ENCODE measurements at regions not wholly inside any gene's neighbourhood (a gene's known extent, or its start where the extent isn't known, plus 50 kb on each side); places are given as distances from the start of the nearest gene placed in this dataset.

- TF ChIP-seq CTCF (conservative IDR thresholded peaks at IDR 0.05; ENCODE audit: low read length) (no peak), EZH2phosphoT487 (IDR thresholded peaks at IDR 0.05; ENCODE audit: borderline replicate concordance) (no peak)
- no peaks in the 10 kb centered on the region for H4K20me1 ChIP-seq (ENCODE audit: insufficient read depth, low read length, poor library complexity, severe bottlenecking)
- H3F3A ChIP-seq (ENCODE audit: low read depth), result no peaks in the 10 kb centered on the region
- no peak overlapping the region for H3K4me3 ChIP-seq (ENCODE audit: low read length, poor library complexity, severe bottlenecking)
- no peaks in the 10 kb centered on the region for H3K36me3 ChIP-seq (ENCODE audit: insufficient read depth, low read length)
- H3K4me2 ChIP-seq (ENCODE audit: low read depth, low read length, poor library complexity, severe bottlenecking), result no peak overlapping the region
- no peak overlapping the region for H3K9ac ChIP-seq (ENCODE audit: low read depth, low read length, poor library complexity, severe bottlenecking)
- no peaks in the 10 kb centered on the region for H3K9me2 ChIP-seq (replicated peaks; ENCODE audit: low read depth, low read length)
- H2AFZ ChIP-seq (ENCODE audit: low read length), result no peak overlapping the region
- no peaks in the 10 kb centered on the region for H3K9me3 ChIP-seq (ENCODE audit: insufficient read depth, low read depth, low read length)
- H3K79me2 ChIP-seq (ENCODE audit: insufficient read depth, low read length), result no peaks in the 10 kb centered on the region
- no peaks in the 10 kb centered on the region for H3K4me1 ChIP-seq (ENCODE audit: insufficient read depth, low read length, poor library complexity, severe bottlenecking)
- no peaks in the 10 kb centered on the region for H3K27me3 ChIP-seq (ENCODE audit: insufficient read depth, low read length, poor library complexity, severe bottlenecking)
These were observed 264.9 kb downstream of the MREG start for GRCh38 chr2:215748446-215748845.

GRCh38 chr2:215746887-215747615 lies 266.3 kb downstream of the MREG start:
- Histone ChIP-seq H3K9me3 (ENCODE audit: insufficient read depth, low read depth, low read length) (no peaks in the 10 kb centered on the region), H3K4me1 (ENCODE audit: insufficient read depth, low read length, poor library complexity, severe bottlenecking) (no peaks in the 10 kb centered on the region), H3K79me2 (ENCODE audit: insufficient read depth, low read length) (no peaks in the 10 kb centered on the region), H2AFZ (ENCODE audit: low read length) (no peak overlapping the region), H4K20me1 (ENCODE audit: insufficient read depth, low read length, poor library complexity, severe bottlenecking) (no peaks in the 10 kb centered on the region), H3F3A (ENCODE audit: low read depth) (no peaks in the 10 kb centered on the region), H3K9ac (ENCODE audit: low read depth, low read length, poor library complexity, severe bottlenecking) (no peak overlapping the region), H3K36me3 (ENCODE audit: insufficient read depth, low read length) (no peaks in the 10 kb centered on the region), H3K27me3 (ENCODE audit: insufficient read depth, low read length, poor library complexity, severe bottlenecking) (no peaks in the 10 kb centered on the region), H3K4me3 (ENCODE audit: low read length, poor library complexity, severe bottlenecking) (no peak overlapping the region), H3K9me2 (replicated peaks; ENCODE audit: low read depth, low read length) (no peaks in the 10 kb centered on the region), H3K4me2 (ENCODE audit: low read depth, low read length, poor library complexity, severe bottlenecking) (no peak overlapping the region)
- TF ChIP-seq CTCF (conservative IDR thresholded peaks at IDR 0.05; ENCODE audit: low read length), result no peak
- no peak for TF ChIP-seq EZH2phosphoT487 (IDR thresholded peaks at IDR 0.05; ENCODE audit: borderline replicate concordance)

GRCh38 chr2:215746226-215746886 lies 267.0 kb downstream of the MREG start:
- no peak overlapping the region for H2AFZ ChIP-seq (ENCODE audit: low read length)
- no peaks in the 10 kb centered on the region for H3K4me1 ChIP-seq (ENCODE audit: insufficient read depth, low read length, poor library complexity, severe bottlenecking)
- no peaks in the 10 kb centered on the region for H3K27me3 ChIP-seq (ENCODE audit: insufficient read depth, low read length, poor library complexity, severe bottlenecking)
- no peaks in the 10 kb centered on the region for H3K79me2 ChIP-seq (ENCODE audit: insufficient read depth, low read length)
- no peak overlapping the region for H3K4me2 ChIP-seq (ENCODE audit: low read depth, low read length, poor library complexity, severe bottlenecking)
- no peak for TF ChIP-seq CTCF (conservative IDR thresholded peaks at IDR 0.05; ENCODE audit: low read length)
- no peak for TF ChIP-seq EZH2phosphoT487 (IDR thresholded peaks at IDR 0.05; ENCODE audit: borderline replicate concordance)
- no peak overlapping the region for H3K9ac ChIP-seq (ENCODE audit: low read depth, low read length, poor library complexity, severe bottlenecking)
- H3K36me3 ChIP-seq (ENCODE audit: insufficient read depth, low read length), result no peaks in the 10 kb centered on the region
- no peak overlapping the region for H3K4me3 ChIP-seq (ENCODE audit: low read length, poor library complexity, severe bottlenecking)
- no peaks in the 10 kb centered on the region for H4K20me1 ChIP-seq (ENCODE audit: insufficient read depth, low read length, poor library complexity, severe bottlenecking)
- no peaks in the 10 kb centered on the region for H3F3A ChIP-seq (ENCODE audit: low read depth)
- H3K9me2 ChIP-seq (replicated peaks; ENCODE audit: low read depth, low read length), result no peaks in the 10 kb centered on the region
- no peaks in the 10 kb centered on the region for H3K9me3 ChIP-seq (ENCODE audit: insufficient read depth, low read depth, low read length)
